ENCODE measurements at regions not wholly inside any gene's neighbourhood (a gene's known extent, or its start where the extent isn't known, plus 50 kb on each side); places are given as distances from the start of the nearest gene placed in this dataset.
A peak's percentile ranks its signal among the peaks of the same experiment; 100 is the strongest.
"Not testable (repeated sequence)": the region's sequence is repeated elsewhere in the genome, so short reads cannot be mapped to it uniquely, and the experiment has no call there.

DNA sequence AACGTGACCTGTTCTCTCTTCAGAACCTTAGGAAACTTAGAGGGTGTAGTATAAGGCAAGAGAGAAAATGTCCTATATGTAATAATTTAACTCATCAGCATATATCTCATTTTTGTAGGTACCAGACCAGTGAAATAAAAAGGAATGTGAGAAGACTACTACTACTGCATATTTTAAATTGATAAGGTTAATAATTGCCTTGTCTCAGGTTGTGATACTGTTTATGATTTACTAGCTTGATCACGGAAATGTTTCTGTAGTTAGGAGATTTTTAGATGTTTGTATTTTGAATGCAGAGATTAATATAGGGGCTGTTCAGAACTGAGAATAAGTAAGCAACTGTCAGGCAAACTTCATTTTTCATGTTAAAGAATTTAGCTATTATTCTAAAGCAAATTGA is 1563.4 kb downstream of the C4orf33 start:
- DNase-seq = no peak

DNA sequence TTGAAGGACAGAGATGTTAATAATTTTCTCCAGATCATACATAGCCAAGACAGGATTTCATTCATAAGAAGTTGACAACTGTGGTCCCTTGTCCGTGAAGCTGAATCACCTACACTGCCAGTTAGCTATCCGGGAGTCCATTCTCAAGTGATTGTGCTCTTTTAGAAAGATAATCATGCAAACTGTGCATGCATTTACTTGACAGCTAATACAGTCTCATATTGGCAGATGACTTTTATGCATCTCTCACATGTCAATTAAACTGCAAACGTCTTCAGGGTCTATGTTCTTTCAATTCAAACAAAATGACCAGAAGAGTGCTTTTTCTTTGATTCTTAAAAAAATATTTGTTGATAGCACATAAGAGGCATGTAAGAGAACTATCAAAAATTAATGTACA is 1572.9 kb downstream of the C4orf33 start:
- no peak for DNase-seq

DNA sequence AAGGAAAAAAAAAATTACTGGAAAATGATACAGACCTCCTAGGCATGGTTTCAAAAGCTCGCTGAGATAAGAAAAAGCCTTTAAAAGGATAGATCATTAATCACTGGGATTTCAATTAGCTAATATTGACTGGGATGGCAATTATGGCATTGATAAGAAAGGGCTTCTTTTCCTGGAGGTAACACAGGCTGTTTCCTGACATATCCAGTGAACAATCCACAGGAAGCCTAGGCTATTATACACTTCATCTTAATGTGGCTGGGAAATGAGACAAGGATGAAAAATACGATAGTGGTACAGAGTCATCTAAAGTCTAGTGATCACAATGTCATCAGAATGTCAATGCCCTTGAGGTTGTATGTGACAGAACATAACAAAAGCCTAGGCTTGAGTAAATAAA is 1579.3 kb downstream of the C4orf33 start:
- no peak for DNase-seq

DNA sequence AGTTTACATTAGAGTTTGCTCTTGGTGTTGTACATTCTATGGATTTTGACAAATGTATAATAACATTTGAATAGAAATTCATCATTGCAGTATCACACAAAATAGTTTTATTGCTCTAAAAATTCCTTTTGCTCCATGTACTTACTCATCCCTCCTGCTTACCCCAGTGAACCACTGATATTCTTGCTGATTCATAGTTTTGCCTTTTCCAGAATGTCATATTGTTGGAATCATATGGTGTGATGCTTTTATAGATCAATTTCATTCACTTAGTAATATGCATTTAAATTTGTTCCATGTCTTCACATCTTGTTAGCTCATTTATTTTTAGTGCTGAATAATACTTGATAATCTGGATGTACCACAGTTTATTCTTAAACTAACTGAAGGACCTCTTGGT is 1593.2 kb downstream of the C4orf33 start:
- no peak for DNase-seq

DNA sequence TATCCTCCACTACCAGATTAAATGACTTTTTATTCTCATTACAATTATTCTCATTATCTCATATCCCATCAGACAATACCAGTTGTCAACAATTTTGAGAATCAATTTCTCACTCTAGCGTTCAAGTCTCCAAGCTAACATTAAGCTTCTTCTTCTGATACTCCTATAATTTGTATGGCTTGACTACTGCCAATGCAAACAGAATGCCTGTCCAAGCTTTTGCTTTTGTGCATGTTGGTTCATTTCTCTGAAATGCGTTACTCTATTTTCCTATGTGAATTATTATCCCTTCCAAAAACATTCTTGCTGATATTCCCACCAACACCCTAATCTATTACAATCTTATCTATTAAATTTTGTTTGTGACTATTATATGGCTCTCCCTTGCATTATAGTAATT is 1602.3 kb downstream of the C4orf33 start:
- no peak for DNase-seq

DNA sequence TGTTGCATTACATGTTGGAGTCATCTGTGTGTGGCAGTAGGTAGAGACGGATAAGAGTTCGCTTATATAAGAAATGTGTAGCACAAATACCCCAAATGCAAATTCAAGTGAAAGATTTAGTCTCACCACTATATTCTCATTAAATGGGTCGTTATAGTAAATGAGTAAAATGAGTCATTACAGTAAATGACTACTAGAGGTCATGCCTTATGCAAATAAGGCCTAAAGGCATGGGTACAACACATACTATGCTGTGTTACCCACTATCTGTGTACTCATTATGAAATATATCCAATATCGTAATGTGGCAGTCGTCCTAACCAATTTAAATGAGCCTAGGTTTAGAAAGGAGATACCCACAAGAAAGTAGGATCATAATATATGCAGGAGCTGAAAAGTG is 1603.1 kb downstream of the C4orf33 start:
- no peak for DNase-seq

DNA sequence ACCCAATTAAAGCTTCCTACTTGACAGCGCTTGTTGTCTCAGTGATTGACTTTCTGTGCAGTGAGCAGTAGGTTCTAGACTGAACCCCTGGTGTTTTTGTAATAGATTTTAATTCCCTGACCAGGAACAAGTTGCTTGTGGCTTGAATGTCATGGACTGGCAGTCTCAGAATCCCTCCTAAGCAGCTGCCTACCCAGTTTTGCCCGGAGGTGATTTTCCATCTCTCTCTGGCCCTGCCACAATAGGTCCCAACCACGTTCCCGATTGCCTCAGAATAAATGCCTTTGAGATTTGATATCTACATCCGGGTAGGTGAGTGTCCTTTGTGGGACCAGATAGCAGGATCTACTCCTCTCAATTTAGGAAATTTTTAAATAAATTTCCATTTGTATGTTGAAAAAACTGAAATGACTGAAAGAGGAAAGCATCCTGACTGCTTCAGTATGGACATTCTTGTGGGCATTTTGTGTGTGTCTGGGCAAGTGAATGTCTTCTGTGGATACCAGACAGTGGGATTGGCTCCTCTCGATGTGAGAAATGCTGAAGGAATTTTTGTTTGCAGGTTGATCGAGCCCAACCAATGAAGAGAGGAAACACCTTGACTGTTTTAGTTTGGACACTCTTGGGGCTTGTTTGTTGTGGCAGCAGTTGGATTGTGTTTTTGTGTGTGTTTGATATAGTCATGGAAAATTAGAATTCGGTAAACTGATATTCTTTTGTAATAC is 1607.4 kb downstream of the C4orf33 start:
- DNase-seq = no peak

DNA sequence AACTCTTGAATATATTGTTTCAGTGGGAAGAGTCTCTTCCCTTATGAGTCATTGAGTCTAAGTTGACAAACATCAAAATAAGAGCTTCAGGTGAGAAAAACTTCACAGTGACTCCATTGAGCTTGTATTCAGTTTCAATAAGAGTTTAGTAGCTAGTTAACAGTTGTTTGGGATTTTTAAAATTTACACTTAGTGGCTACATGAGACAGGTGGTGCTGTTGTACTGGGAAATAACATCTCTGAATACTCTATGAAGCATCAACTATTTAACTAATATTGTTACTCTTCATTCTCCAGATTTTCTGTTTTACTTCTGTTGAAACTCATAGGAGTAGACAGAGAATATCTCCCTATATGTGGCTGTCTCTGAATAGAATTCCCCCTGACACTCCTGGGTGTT is 1609.1 kb downstream of the C4orf33 start:
- DNase-seq = no peak

DNA sequence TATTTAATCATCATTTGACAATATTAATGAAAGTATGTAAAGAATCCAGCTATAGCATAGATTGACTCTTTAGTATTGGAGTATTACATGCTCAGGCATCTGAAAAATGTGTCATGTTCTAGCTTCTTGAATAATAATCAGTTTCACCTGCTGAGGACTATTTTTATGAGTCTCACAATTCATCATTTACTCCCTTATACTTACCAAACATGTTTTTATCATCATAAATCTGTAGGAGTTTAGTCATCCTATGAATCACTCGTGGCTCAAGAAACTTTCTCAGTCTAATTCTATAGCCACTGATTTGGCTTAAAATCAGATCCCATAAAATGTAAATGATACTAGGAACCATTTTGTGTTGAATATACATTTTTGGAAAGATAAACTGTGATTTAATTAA is 1616.1 kb downstream of the C4orf33 start:
- no peak for DNase-seq

DNA sequence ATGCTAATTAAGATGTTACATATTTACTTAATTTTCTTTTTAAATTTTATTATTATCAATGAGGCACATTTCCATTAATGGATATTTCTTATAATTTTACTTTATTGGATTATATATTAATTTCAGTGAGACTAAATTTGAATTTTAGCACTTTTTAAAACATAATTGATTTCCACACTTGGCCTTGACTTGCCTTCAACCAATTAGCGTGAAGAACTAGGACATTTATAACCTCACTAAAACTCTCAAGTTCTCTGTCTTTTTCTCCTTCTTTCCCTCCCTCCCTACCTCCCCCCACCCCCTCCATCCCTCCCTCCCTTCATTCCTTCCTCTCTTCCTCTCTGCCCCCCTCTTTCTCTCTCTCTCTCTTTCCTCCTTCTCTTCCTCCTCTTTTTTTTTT is 1618.1 kb downstream of the C4orf33 start:
- DNase-seq = no peak

DNA sequence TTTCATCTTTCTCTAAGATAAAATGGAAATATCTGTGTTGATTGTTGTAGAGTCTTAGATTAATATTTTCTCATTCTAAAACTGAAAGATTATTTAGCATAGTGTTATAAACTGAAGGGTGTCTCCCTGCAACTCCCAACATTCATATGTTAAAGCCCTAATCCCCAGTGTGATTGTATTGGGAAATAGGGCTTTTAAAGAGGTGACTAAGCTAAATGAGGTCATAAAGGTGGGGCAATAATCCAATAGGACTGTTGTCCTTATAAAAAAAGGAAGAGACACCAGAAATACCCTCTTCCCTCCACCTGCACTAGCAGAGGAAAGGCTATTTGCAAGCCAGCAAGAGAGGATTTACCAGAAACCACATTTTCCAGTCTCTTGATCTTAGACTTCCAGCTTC is 1626.4 kb downstream of the C4orf33 start:
- DNase-seq = no peak

DNA sequence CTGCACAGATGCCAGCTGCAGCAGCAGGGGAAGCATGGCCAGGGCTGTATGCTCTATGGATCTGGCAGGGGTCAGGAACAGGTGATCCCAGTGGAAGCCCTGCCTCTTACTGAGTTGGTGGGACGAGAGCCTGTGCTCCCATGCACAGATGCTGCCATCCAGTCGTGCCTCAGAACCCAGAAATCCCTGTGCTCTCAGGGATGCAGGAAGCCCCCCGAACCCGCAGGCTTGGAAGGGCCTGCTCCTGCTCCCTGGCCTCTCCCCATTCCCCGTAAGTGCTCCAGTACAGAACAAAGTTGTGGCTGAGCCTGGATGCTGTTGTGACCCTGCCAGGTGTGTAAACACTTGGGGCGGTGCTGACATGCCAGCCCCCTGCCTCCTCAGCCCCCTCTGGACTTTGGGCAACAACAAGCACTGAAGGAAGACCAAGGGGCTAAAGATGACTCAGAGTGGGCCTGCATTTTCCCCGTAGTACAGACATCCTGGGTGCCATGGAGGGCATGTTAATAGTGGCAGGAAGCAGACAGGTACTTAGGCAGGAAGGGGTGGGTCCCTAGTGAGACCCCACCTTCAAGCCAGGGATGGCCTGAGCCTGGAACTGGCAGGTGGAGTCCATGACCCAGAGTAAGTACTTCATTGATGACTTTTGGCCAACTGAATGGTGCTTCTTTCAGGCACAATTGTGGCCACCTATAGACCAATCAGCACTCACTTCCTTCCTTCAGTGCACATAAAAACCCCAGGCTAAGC is 1640.7 kb downstream of the C4orf33 start:
- no peak for DNase-seq

DNA sequence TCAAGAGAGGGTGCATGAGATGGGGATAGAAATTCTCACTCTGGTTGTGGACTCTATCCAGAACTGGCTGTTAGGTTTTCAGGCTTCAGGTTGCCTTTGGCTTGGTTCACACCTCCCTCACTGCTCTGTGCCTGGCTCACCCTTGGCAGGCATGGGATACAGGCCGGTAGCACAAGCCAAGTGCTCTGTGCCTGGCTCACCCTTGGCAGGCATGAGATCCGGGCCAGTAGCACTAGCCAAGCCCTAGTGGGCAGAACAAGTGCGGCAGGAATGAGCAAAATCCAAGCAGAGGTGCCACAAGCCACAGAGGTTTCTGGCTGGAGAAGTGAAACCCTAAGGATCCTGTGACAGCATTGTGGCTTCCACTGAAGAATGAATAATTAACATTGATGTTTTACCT is 1642.3 kb downstream of the C4orf33 start:
- no peak for DNase-seq

DNA sequence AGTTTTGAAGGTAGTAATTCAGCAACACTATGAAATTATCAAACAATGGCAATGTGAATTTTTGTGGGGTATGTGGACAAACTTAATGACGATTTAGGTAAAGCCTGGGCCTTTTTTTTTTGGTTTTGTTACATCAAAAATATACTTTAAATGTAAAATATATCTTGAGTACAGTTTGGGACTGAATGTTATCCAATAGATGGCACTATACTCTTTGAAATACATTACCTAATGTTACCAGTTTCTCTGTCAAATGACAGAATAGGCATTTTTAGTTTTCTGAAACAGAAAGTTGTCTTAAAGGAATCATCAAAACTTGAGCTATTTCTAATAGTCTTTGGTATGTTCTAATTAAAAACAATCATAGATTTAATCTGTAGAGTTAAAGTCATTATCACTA is 1651.9 kb downstream of the C4orf33 start:
- no peak for DNase-seq

DNA sequence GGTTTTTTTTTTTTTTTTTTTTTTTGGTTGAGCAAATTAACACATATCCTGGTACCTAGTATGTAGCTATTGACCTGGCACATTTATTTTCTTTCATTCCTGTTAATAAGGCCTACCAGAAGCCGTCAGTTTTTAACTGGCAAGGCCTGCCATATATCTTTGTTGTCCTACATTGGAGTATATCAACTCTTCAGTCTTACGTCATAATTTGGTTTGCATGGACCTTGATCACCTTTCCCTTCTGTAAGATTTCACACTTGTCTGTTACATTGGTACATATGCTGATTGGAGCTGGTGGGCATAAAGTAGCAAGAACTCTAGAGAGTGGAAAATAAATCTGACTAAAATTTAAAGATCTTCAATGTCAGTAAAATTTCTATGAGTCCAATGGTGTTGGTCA is 1658.0 kb downstream of the C4orf33 start:
- no peak for DNase-seq

DNA sequence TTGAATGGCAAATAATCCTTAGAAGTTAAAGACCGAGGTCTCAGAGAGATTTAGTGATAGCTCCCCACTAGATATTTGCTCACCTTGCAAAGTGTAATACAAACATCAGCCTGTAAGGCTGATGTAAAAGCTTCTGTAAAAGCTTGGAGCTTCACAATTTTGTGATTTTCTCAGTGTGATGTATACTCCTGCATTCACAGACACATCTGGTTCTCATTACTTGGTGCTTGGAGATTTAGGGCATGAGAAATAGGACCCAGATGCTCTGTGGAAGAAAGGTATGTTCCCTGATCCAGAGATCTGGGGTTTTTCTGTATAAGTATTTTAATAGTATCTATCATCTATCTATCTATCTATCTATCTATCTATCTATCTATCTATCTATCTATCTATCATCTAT is 1664.3 kb downstream of the C4orf33 start:
- DNase-seq = no peak

DNA sequence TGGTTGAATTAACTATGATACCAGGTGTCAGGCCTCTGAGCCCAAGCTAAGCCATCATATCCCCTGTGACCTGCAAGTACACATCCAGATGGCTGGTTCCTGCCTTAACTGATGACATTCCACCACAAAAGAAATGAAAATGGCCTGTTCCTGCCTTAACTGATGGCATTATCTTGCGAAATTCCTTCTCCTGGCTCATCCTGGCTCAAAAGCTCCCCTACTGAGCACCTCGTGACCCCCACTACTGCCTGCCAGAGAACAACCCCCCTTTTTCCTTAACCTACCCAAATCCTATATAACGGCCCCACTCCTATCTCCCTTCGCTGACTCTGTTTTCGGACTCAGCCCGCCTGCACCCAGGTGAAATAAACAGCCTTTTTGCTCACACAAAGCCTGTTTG is 1671.4 kb downstream of the C4orf33 start:
- not testable (repeated sequence) for DNase-seq

DNA sequence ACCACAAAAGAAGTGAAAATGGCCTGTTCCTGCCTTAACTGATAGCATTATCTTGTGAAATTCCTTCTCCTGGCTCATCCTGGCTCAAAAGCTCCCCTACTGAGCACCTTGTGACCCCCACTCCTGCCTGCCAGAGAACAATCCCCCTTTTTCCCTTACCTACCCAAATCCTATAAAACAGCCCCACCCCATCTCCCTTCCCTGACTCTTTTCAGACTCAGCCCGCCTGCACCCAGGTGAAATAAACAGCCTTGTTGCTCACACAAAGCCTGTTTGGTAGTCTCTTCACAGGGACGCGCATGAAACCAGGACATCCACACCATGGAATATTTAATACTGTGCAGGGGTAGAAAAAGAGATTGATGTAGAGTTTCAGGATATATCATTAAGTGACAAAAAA is 1677.0 kb downstream of the C4orf33 start:
- DNase-seq = not testable (repeated sequence)

DNA sequence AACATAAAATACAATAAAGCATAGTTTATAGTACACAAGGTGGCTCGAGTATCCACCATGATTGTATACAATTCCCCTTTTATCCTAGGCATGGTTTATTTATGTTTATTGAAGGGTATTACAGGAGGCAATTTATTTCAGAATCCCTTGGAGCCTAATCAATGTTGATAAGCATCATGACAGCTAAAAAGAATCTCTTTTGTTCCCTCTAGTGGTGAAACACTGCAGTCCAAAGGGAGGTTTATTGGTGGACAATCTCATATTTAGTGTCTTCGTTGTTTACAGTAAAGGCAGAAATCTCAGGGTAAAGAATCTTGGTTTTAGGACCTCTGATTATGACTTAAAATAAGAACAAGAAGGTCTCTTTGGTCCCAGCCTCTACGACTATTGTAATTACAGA is 1712.5 kb downstream of the C4orf33 start:
- no peak for DNase-seq

DNA sequence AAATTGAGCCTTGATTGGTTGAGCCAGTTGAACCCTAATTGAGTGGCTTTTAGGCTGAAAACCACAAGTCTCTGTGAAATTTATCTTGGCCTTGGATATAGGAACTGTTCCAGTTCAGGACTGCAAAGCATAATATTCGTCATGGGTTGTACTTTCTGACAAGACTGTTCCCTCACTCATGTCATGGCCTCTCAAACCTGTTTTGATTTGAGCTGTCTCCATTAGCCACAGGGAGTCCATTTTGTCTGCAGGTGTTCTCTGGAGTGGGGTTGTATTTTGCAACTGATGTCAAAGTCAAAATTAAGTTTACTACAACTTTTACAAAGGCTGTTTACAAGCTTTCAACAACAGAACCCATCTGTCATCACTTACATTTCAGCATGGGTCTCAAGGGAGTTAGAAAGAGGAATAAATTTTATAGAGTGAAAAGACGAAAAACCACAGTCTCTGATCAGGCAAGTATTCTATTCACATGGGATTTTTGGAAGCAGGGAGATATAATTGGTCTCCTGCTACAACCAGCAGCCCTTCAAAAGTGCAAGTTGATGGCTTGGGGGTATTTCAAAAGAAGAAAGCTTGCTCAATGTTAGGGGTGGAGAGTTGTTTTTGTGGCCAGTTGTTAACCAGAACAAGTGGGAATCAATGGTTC is 1716.3 kb downstream of the C4orf33 start:
- DNase-seq = no peak

DNA sequence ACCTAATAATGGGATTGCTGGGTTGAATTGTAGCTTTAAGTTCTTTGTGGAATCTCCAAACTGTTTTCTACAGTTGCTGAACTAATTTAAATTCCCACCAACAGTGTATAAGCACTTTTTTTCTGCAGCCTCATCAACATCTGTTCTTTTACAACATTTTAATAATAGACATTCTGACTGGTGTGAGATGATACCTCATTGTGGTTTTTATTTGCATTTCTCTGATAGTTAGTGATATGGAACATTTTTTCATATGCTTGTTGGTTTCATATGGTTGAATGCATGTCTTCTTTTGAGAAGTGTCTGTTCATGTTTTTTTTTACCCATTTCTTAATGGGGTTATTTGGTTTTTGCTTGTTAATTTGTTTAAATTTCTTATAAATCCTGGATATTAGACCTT is 1718.9 kb downstream of the C4orf33 start:
- no peak for DNase-seq

DNA sequence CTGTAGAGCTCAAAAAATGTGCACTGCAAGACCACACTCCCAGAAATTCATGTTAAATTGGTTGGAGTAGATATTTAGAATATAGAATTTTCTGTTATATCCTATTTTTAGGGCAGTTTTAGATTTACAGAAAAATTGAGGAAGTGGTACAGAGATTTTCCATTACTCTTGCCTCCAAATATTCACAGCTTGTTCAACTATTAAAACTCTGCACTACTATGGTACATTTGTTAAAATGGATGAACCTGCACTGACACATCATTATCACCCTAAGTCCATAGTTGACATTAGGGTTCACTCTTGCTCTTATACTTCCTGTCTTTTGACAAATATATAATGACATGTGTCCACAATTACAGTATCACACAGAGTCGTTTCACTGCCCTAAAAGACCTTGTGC is 1724.5 kb downstream of the C4orf33 start:
- DNase-seq = no peak

DNA sequence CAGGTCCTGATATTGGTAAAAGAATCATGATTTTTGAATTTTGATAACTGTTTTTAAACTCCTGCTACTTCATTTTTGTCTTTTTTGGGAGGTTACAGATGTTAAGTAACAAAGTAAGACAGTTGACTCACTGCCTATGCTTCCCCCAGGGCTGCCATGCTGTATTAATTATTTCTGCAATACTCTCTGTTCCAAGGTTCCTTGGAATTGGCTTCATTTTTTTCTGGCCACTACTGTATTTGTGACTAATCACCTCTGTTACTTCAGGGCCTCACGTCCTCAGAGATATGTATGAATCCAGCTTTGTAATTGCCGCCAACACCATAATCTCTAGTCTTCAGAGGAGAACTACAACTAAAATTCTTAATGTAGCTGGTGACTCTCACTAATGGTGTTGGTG is 1729.3 kb downstream of the C4orf33 start:
- peak; percentile 26 for DNase-seq

DNA sequence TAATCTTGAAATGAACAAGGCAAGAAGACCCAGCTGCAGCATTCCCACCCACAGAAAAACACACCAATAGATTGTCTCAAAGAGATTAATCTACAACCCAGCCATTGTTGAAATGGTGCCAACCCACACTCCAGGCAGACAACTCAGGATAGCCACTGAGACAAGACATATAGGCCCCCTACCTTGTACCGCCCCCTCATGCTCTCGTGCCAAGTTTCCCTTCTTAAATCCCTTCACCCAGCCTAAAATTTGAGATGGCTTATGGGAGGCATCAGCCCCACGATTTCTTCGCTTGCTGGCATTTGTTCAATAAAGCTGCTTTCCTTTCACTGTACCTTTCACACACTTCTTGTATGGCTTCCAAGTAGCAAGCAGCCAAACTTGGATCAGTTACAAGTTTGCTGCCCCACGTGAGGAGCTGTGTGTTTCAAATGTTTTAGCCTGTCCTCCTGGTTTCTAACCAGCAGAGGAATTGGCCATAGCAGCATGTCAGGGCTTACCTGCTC is 1754.1 kb downstream of the C4orf33 start:
- DNase-seq = no peak
